K562 (cell line): ENCODE measurements at regions not wholly inside any gene's neighbourhood (a gene's known extent, or its start where the extent isn't known, plus 50 kb on each side); places are given as distances from the start of the nearest gene placed in this dataset.

ENCODE experiments used
- E2F1 ChIP-seq: sonication (generic); formaldehyde crosslinking; IDR thresholded peaks from 2 replicates; pipeline ENCODE4 v1.8.1; 2023; ENCODE audit warnings: mild to moderate bottlenecking, missing genetic modification reagents, moderate library complexity
- ETS1 ChIP-seq: conservative IDR thresholded peaks from 2 replicates; pipeline ENCODE4 v1.6.1; 2011; ENCODE audit warnings: low read depth, mild to moderate bottlenecking, low read length; ENCODE audit not compliant: control insufficient read depth
- ETS2 ChIP-seq: IDR thresholded peaks from 2 replicates; pipeline ENCODE4 v1.6.1; 2016; ENCODE audit warnings: borderline replicate concordance, missing genetic modification characterization, mild to moderate bottlenecking, moderate library complexity, missing compliant biosample characterization; ENCODE audit not compliant: poor library complexity, severe bottlenecking
- ETV1 ChIP-seq: fragments of 450-650 bp; conservative IDR thresholded peaks from 2 replicates; pipeline ENCODE4 v1.6.1; 2016; ENCODE audit warnings: missing genetic modification characterization, control low read depth, low read depth, missing compliant biosample characterization
- GABPA ChIP-seq: fragments of 200-800 bp; sonication (Bioruptor generic); conservative IDR thresholded peaks from 2 replicates; pipeline ENCODE4 v1.6.1; 2016; ENCODE audit warnings: low read depth, missing genetic modification characterization, missing compliant biosample characterization
- HOXB6 ChIP-seq: fragments of 250-450 bp; sonication (Bioruptor Pico); IDR thresholded peaks from 2 replicates; pipeline ENCODE4 v1.5.1; 2022; ENCODE audit warnings: mild to moderate bottlenecking, borderline replicate concordance
- KLF1 ChIP-seq: fragments of 450-650 bp; IDR thresholded peaks from 2 replicates; pipeline ENCODE4 v1.6.1; 2016; ENCODE audit warnings: missing genetic modification characterization, missing compliant biosample characterization
- MAZ ChIP-seq, 2 experiments: fragments of 450-650 bp in 1 of 2; sonication (generic) in 1 of 2; formaldehyde crosslinking; IDR thresholded peaks in 1 of 2; conservative IDR thresholded peaks in 1 of 2; 2 replicates each; pipeline versions ENCODE4 v1.4.0 to v1.5.0; 2020; ENCODE audit warnings: mild to moderate bottlenecking in 1 of 2, missing genetic modification reagents in 1 of 2
- MECOM ChIP-seq: fragments of 250-450 bp; sonication (Bioruptor Pico); IDR thresholded peaks from 2 replicates; pipeline ENCODE4 v1.8.0; 2022; ENCODE audit warnings: inconsistent platforms
- MXI1 ChIP-seq: IDR thresholded peaks from 2 replicates; pipeline ENCODE4 v1.6.1; 2011; ENCODE audit warnings: low read depth, mild to moderate bottlenecking, improper control_type of control experiment, low read length
- POLR2A ChIP-seq: fragments of 450-650 bp; conservative IDR thresholded peaks from 2 replicates; pipeline ENCODE4 v1.6.1; 2016
- RBFOX2 ChIP-seq: fragments of 200-400 bp; formaldehyde crosslinking; IDR thresholded peaks from 2 replicates; pipeline ENCODE4 v1.6.1; 2017; ENCODE audit warnings: low read depth, mild to moderate bottlenecking, low read length, moderate library complexity
- SMAD4 ChIP-seq: fragments of 250-450 bp; sonication (Bioruptor Pico); conservative IDR thresholded peaks from 2 replicates; pipeline ENCODE4 v1.8.0; 2021; ENCODE audit warnings: inconsistent platforms, mild to moderate bottlenecking, moderate library complexity
- STAT5A ChIP-seq: IDR thresholded peaks from 2 replicates; pipeline ENCODE4 v1.6.1; 2012; ENCODE audit warnings: low read length, inconsistent platforms, borderline replicate concordance
- ZNF239 ChIP-seq: fragments of 250-450 bp; sonication (Bioruptor Pico); IDR thresholded peaks from 2 replicates; pipeline ENCODE4 v1.4.0; 2020; ENCODE audit warnings: mild to moderate bottlenecking
- ZNF561 ChIP-seq: fragments of 450-650 bp; formaldehyde crosslinking; conservative IDR thresholded peaks from 2 replicates; pipeline ENCODE4 v1.4.0; 2020; ENCODE audit warnings: mild to moderate bottlenecking, moderate library complexity
- ZNF584 ChIP-seq: fragments of 200-800 bp; sonication (Bioruptor generic); IDR thresholded peaks from 2 replicates; pipeline ENCODE4 v1.6.1; 2016; ENCODE audit warnings: low read depth, mild to moderate bottlenecking, missing genetic modification characterization, missing compliant biosample characterization
- TF ChIP-seq, protein P1 (sequence below): fragments of 450-650 bp; IDR thresholded peaks from 2 replicates; pipeline ENCODE4 v1.7.1; 2018; ENCODE audit warnings: mild to moderate bottlenecking, low read depth; ENCODE audit not compliant: partially characterized antibody
- TF ChIP-seq, protein P2 (sequence below), 3 experiments: fragments of 200-800 bp in 1 of 3; sonication (Bioruptor generic) in 1 of 3; sonication (generic) in 1 of 3; formaldehyde crosslinking in 1 of 3; IDR thresholded peaks; 2 replicates each; pipeline versions ENCODE4 v1.6.1 to v1.8.0; 2016 to 2022; ENCODE audit warnings: mild to moderate bottlenecking in 2 of 3, missing compliant biosample characterization in 2 of 3, missing genetic modification characterization in 2 of 3, missing genetic modification reagents in 1 of 3

DNA sequence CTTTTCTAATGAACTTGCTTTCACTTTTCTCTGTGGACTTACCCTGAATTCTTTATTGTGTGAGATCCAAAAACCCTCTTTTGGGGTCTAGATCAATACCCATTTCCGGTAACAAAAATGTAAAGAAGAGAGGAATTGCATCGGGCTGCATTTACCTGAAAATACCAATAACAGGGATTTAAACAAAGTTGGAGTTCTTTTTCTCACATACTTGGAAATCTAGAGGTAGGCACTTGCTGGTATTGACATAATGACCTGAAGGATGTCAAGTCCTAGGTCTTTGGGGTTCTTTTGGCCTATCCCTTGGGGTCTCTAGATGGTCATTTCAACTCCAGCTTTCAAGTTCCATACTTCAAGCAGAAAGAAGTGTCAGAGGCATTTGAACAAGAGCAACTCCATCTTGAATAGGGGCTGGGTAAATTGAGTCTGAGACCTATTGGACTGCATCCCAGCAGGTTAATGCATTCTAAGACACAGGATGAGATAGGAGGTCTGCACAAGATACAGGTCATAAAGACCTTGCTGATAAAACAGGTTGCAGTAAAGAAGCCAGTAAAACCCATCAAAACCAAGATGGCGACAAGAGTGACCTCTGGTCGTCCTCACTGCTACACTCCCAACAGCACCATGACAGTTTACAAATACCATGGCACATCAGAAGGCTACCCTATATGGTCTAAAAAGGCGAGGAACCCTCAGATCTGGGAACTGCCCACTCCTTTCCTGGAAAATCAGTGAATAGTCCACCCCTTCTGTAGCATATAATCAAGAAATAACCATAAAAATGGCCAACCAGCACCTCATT lies 50.8 kb upstream of the ZNF280D start (continued):
- TF ChIP-seq POLR2A (peak; percentile 52), RBFOX2 (no peak), ETS1 (no peak), SMAD4 (CRISPR knock-in tag) (peak; percentile 99), HOXB6 (CRISPR knock-in tag) (peak; percentile 75; the same call in 1 of the 2 replicates), KLF1 (tag) (peak; percentile 81), ZNF561 (CRISPR knock-in tag) (peak; percentile 97), E2F1 (CRISPR knock-in tag) (no peak), MAZ (CRISPR knock-in tag; conservative IDR thresholded peaks at IDR 0.05 in 1 of 2, IDR thresholded peaks at IDR 0.05 in 1 of 2) (peak in 1 of 2 experiments; percentile 99; a peak in 2 of 4 replicates), ETV1 (tag) (peak; percentile 74), MECOM (CRISPR knock-in tag) (peak; percentile 97), GABPA (tag) (peak; percentile 11; the same call in 1 of the 2 replicates), MXI1 (no peak), ETS2 (peak; percentile 77), ZNF239 (CRISPR knock-in tag) (peak; percentile 94), STAT5A (no peak), ZNF584 (CRISPR knock-in tag) (peak; percentile 95)
- TF ChIP-seq, protein P1, sequence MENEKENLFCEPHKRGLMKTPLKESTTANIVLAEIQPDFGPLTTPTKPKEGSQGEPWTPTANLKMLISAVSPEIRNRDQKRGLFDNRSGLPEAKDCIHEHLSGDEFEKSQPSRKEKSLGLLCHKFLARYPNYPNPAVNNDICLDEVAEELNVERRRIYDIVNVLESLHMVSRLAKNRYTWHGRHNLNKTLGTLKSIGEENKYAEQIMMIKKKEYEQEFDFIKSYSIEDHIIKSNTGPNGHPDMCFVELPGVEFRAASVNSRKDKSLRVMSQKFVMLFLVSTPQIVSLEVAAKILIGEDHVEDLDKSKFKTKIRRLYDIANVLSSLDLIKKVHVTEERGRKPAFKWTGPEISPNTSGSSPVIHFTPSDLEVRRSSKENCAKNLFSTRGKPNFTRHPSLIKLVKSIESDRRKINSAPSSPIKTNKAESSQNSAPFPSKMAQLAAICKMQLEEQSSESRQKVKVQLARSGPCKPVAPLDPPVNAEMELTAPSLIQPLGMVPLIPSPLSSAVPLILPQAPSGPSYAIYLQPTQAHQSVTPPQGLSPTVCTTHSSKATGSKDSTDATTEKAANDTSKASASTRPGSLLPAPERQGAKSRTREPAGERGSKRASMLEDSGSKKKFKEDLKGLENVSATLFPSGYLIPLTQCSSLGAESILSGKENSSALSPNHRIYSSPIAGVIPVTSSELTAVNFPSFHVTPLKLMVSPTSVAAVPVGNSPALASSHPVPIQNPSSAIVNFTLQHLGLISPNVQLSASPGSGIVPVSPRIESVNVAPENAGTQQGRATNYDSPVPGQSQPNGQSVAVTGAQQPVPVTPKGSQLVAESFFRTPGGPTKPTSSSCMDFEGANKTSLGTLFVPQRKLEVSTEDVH, result no peak
- TF ChIP-seq, protein P2, sequence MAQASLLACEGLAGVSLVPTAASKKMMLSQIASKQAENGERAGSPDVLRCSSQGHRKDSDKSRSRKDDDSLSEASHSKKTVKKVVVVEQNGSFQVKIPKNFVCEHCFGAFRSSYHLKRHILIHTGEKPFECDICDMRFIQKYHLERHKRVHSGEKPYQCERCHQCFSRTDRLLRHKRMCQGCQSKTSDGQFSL (CRISPR knock-in tag; IDR thresholded peaks at IDR 0.05), result no peak
- TF ChIP-seq, protein P2 (tag; IDR thresholded peaks at IDR 0.05), result peak in 1 of 2 experiments; percentile 99; a peak in 2 of 4 replicates
